RWPE2 (cell line): ENCODE measurements at regions not wholly inside any gene's neighbourhood (a gene's known extent, or its start where the extent isn't known, plus 50 kb on each side); places are given as distances from the start of the nearest gene placed in this dataset.

Experiments used
- ATAC-seq: fragments of 200-7000 bp; cut with Tn5 transposase; 3 replicates; pipeline ENCODE4 v1.9.1; 2021; ENCODE audit warnings: low read depth
- DNase-seq: peaks from one replicate; pipeline ENCODE4 v3.0.0-alpha.2; 2020; ENCODE audit warnings: low spot score
- H3K27ac ChIP-seq: fragments of 450-650 bp; 2 replicates; pipeline ENCODE4 v1.5.1; 2017; ENCODE audit warnings: mild to moderate bottlenecking; ENCODE audit not compliant: poor library complexity, severe bottlenecking
- H3K27me3 ChIP-seq: fragments of 250-450 bp; sonication (Bioruptor Pico); 2 replicates; pipeline ENCODE4 v1.5.1; 2021; ENCODE audit warnings: mild to moderate bottlenecking, moderate library complexity; ENCODE audit not compliant: insufficient read depth, poor library complexity, severe bottlenecking
- H3K36me3 ChIP-seq: fragments of 250-450 bp; sonication (Bioruptor Pico); 2 replicates; pipeline ENCODE4 v1.5.1; 2020; ENCODE audit warnings: low read depth, mild to moderate bottlenecking, moderate library complexity
- H3K4me1 ChIP-seq: fragments of 250-450 bp; sonication (Bioruptor Pico); 2 replicates; pipeline ENCODE4 v1.5.1; 2021; ENCODE audit warnings: mild to moderate bottlenecking, moderate library complexity; ENCODE audit not compliant: insufficient read depth, poor library complexity, severe bottlenecking
- H3K4me3 ChIP-seq: fragments of 250-450 bp; sonication (Bioruptor Pico); 2 replicates; pipeline ENCODE4 v1.5.1; 2021; ENCODE audit warnings: mild to moderate bottlenecking, moderate library complexity; ENCODE audit not compliant: severe bottlenecking
- H3K9me3 ChIP-seq: fragments of 250-450 bp; sonication (Bioruptor Pico); 2 replicates; pipeline ENCODE4 v1.5.1; 2021; ENCODE audit warnings: mild to moderate bottlenecking, moderate library complexity; ENCODE audit not compliant: severe bottlenecking
- CTCF ChIP-seq: fragments of 450-650 bp; IDR thresholded peaks from one replicate; pipeline ENCODE4 v1.5.1; 2017; ENCODE audit warnings: mild to moderate bottlenecking, moderate library complexity; ENCODE audit not compliant: poor library complexity, severe bottlenecking

- Histone ChIP-seq H3K27me3 (no peaks in the 10 kb centered on the region), H3K27ac (peak overlapping the region; percentile 5), H3K4me3 (no peak overlapping the region), H3K4me1 (peaks cover 2% of the 10 kb centered on the region), H3K36me3 (no peaks in the 10 kb centered on the region), H3K9me3 (no peaks in the 10 kb centered on the region)
- no peak for TF ChIP-seq CTCF
- ATAC-seq (no peak), DNase-seq (no peak)
Observed at GRCh38 chr1:201624741-201625225, 85.9 kb downstream of the NAV1 start.

- no peak for TF ChIP-seq CTCF
- no peak for DNase-seq
- H3K4me3 ChIP-seq, result no peak overlapping the region
- H3K27me3 ChIP-seq, result no peaks in the 10 kb centered on the region
- peak overlapping the region; percentile 5 for H3K27ac ChIP-seq
- peak; percentile 33; the same call in 1 of the 3 replicates for ATAC-seq
- no peaks in the 10 kb centered on the region for H3K36me3 ChIP-seq
- H3K9me3 ChIP-seq, result no peaks in the 10 kb centered on the region
- H3K4me1 ChIP-seq, result peaks cover 2% of the 10 kb centered on the region
Observed at GRCh38 chr1:201625226-201625761, 86.4 kb downstream of the NAV1 start.

GRCh38 chr1:201625851-201626251 is 86.9 kb downstream of the NAV1 start:
- Histone ChIP-seq H3K27me3 (no peaks in the 10 kb centered on the region), H3K4me3 (no peak overlapping the region), H3K9me3 (no peaks in the 10 kb centered on the region), H3K36me3 (no peaks in the 10 kb centered on the region), H3K27ac (peak overlapping the region; percentile 5), H3K4me1 (peaks cover 2% of the 10 kb centered on the region)
- TF ChIP-seq CTCF, result no peak
- ATAC-seq (no peak), DNase-seq (no peak)

- Histone ChIP-seq H3K36me3 (no peaks in the 10 kb centered on the region), H3K27ac (no peak overlapping the region), H3K27me3 (no peaks in the 10 kb centered on the region), H3K4me1 (peaks cover 2% of the 10 kb centered on the region), H3K4me3 (no peak overlapping the region), H3K9me3 (no peaks in the 10 kb centered on the region)
- no peak for DNase-seq
- TF ChIP-seq CTCF, result no peak
- no peak for ATAC-seq
Observed at GRCh38 chr1:201626629-201627275, 87.8 kb downstream of the NAV1 start.

GRCh38 chr1:201628490-201628889 is 89.6 kb downstream of the NAV1 start:
- no peaks in the 10 kb centered on the region for H3K9me3 ChIP-seq
- no peaks in the 10 kb centered on the region for H3K36me3 ChIP-seq
- H3K27ac ChIP-seq, result no peak overlapping the region
- H3K27me3 ChIP-seq, result no peaks in the 10 kb centered on the region
- ATAC-seq (no peak), DNase-seq (no peak)
- no peak overlapping the region for H3K4me3 ChIP-seq
- no peak for TF ChIP-seq CTCF
- H3K4me1 ChIP-seq, result peaks cover 2% of the 10 kb centered on the region
